MM.1S (cell line): ENCODE measurements at regions not wholly inside any gene's neighbourhood (a gene's known extent, or its start where the extent isn't known, plus 50 kb on each side); places are given as distances from the start of the nearest gene placed in this dataset.

Experiments used
- DNase-seq: peaks from one replicate; pipeline ENCODE4 v3.0.0-alpha.2; 2015
- H2AFZ ChIP-seq: fragments of 300-600 bp; sonication (generic); 2 replicates; pipeline ENCODE4 v1.6.0; 2016; ENCODE audit warnings: antibody characterized with exemption, low read length
- H3F3A ChIP-seq: fragments of 300-600 bp; sonication (generic); 2 replicates; pipeline ENCODE4 v1.6.1; 2016; ENCODE audit warnings: mild to moderate bottlenecking, antibody characterized with exemption, low read length, moderate library complexity, mixed read lengths; ENCODE audit not compliant: insufficient read depth
- H3K27ac ChIP-seq: fragments of 300-600 bp; sonication (generic); 2 replicates; pipeline ENCODE4 v1.5.1; 2016; ENCODE audit warnings: mild to moderate bottlenecking, low read length
- H3K27me3 ChIP-seq: fragments of 300-600 bp; sonication (generic); replicated peaks from 2 replicates; pipeline ENCODE4 v1.6.0; 2016; ENCODE audit warnings: low read length; ENCODE audit not compliant: insufficient read depth
- H3K36me3 ChIP-seq: fragments of 300-600 bp; sonication (generic); replicated peaks from 2 replicates; pipeline ENCODE4 v1.6.1; 2016; ENCODE audit warnings: mild to moderate bottlenecking, low read length, mixed read lengths; ENCODE audit not compliant: insufficient read depth
- H3K4me1 ChIP-seq: fragments of 300-600 bp; sonication (generic); 2 replicates; pipeline ENCODE4 v1.6.1; 2016; ENCODE audit warnings: low read length, mixed read lengths
- H3K4me2 ChIP-seq: fragments of 300-600 bp; sonication (generic); 2 replicates; pipeline ENCODE4 v1.6.0; 2016; ENCODE audit warnings: low read depth, low read length
- H3K4me3 ChIP-seq: fragments of 300-600 bp; sonication (generic); 2 replicates; pipeline ENCODE4 v1.5.1; 2016; ENCODE audit warnings: low read length, mixed read lengths
- H3K79me2 ChIP-seq: fragments of 300-600 bp; sonication (generic); 2 replicates; pipeline ENCODE4 v1.6.1; 2016; ENCODE audit warnings: mixed run types, low read length, mixed read lengths
- H3K9ac ChIP-seq: fragments of 300-600 bp; sonication (generic); 2 replicates; pipeline ENCODE4 v1.6.1; 2016; ENCODE audit warnings: low read length, mixed read lengths
- H3K9me2 ChIP-seq: fragments of 300-600 bp; sonication (generic); replicated peaks from 2 replicates; pipeline ENCODE4 v1.6.1; 2016; ENCODE audit warnings: mild to moderate bottlenecking, low read length, mixed read lengths; ENCODE audit not compliant: insufficient read depth
- H3K9me3 ChIP-seq: fragments of 300-600 bp; sonication (generic); replicated peaks from 2 replicates; pipeline ENCODE4 v1.6.1; 2016; ENCODE audit warnings: mild to moderate bottlenecking, low read length, mixed read lengths; ENCODE audit not compliant: insufficient read depth
- H4K20me1 ChIP-seq: fragments of 300-600 bp; sonication (generic); 2 replicates; pipeline ENCODE4 v1.6.1; 2016; ENCODE audit warnings: mild to moderate bottlenecking, low read length, moderate library complexity, mixed read lengths; ENCODE audit not compliant: insufficient read depth
- CTCF ChIP-seq: fragments of 300-600 bp; sonication (generic); IDR thresholded peaks from 2 replicates; pipeline ENCODE4 v1.5.1; 2016; ENCODE audit warnings: antibody characterized with exemption, low read length, mixed read lengths
- EZH2 ChIP-seq: fragments of 300-600 bp; sonication (generic); optimal IDR thresholded peaks from 2 replicates; pipeline ENCODE3; 2017; ENCODE audit warnings: low read depth, mild to moderate bottlenecking, antibody characterized with exemption, low read length, mixed read lengths
- EZH2phosphoT487 ChIP-seq: fragments of 300-600 bp; sonication (generic); IDR thresholded peaks from 2 replicates; pipeline ENCODE4 v1.6.1; 2018; ENCODE audit warnings: antibody characterized with exemption, low read length

- no peaks in the 10 kb centered on the region for H4K20me1 ChIP-seq
- no peaks in the 10 kb centered on the region for H3K9me2 ChIP-seq
- no peak overlapping the region for H3K4me3 ChIP-seq
- H3K9me3 ChIP-seq, result no peaks in the 10 kb centered on the region
- H3K27ac ChIP-seq, result no peak overlapping the region
- no peak overlapping the region for H2AFZ ChIP-seq
- no peaks in the 10 kb centered on the region for H3K36me3 ChIP-seq
- no peaks in the 10 kb centered on the region for H3K4me1 ChIP-seq
- H3K4me2 ChIP-seq, result no peak overlapping the region
- no peaks in the 10 kb centered on the region for H3K27me3 ChIP-seq
- no peak for TF ChIP-seq EZH2phosphoT487
- no peak for TF ChIP-seq CTCF
- no peak for TF ChIP-seq EZH2
- no peak overlapping the region for H3K9ac ChIP-seq
- no peaks in the 10 kb centered on the region for H3K79me2 ChIP-seq
- no peaks in the 10 kb centered on the region for H3F3A ChIP-seq
- DNase-seq, result no peak
These were observed 584.4 kb downstream of the PDCD6IP start for GRCh38 chr3:34382859-34383258.

GRCh38 chr3:34386309-34386708, 587.9 kb downstream of the PDCD6IP start:
- Histone ChIP-seq H3K27ac (no peak overlapping the region), H3K4me2 (no peak overlapping the region), H3K9ac (no peak overlapping the region), H3K4me1 (no peaks in the 10 kb centered on the region), H3K4me3 (no peak overlapping the region), H3K79me2 (no peaks in the 10 kb centered on the region), H4K20me1 (no peaks in the 10 kb centered on the region), H3F3A (no peaks in the 10 kb centered on the region), H3K27me3 (no peaks in the 10 kb centered on the region), H3K36me3 (no peaks in the 10 kb centered on the region), H3K9me2 (no peaks in the 10 kb centered on the region), H2AFZ (no peak overlapping the region), H3K9me3 (no peaks in the 10 kb centered on the region)
- TF ChIP-seq CTCF, result no peak
- TF ChIP-seq EZH2phosphoT487, result no peak
- TF ChIP-seq EZH2, result no peak
- DNase-seq, result no peak

GRCh38 chr3:34387826-34388564, 589.6 kb downstream of the PDCD6IP start:
- TF ChIP-seq CTCF (no peak), EZH2 (no peak), EZH2phosphoT487 (no peak)
- Histone ChIP-seq H3K9me3 (no peaks in the 10 kb centered on the region), H3K36me3 (no peaks in the 10 kb centered on the region), H3K27me3 (no peaks in the 10 kb centered on the region), H3K9ac (no peak overlapping the region), H3K9me2 (no peaks in the 10 kb centered on the region), H3K79me2 (no peaks in the 10 kb centered on the region), H3F3A (no peaks in the 10 kb centered on the region), H2AFZ (no peak overlapping the region), H3K4me3 (no peak overlapping the region), H3K4me1 (no peaks in the 10 kb centered on the region), H4K20me1 (no peaks in the 10 kb centered on the region), H3K4me2 (no peak overlapping the region), H3K27ac (no peak overlapping the region)
- DNase-seq, result no peak
